Pancreas (tissue), 10 donors: ENCODE measurements at regions not wholly inside any gene's neighbourhood (a gene's known extent, or its start where the extent isn't known, plus 50 kb on each side); places are given as distances from the start of the nearest gene placed in this dataset.

Experiments
- ATAC-seq, 4 donors: fragments of 200-7000 bp; cut with Tn5 transposase; one replicate each; pipeline versions ENCODE4 v1.8.0 to v1.9.1; 2020; ENCODE audit warnings: mild to moderate bottlenecking in 4 of 4, moderate library complexity in 4 of 4
- DNase-seq, 6 donors: peaks; one replicate each; pipeline ENCODE4 v3.0.0-alpha.2; 2020
- FAIRE-seq: peaks from 2 replicates; lab custom pipeline; 2012; peaks lifted over from hg19 to GRCh38; lab: Jason Lieb, UNC
- H3K27ac ChIP-seq, 4 donors: fragments of 200-600 bp; sonication (generic); 1 replicate in 3 of 4; 2 replicates in 1 of 4; pipeline versions ENCODE4 v1.5.0 to v1.8.0; 2020
- H3K27me3 ChIP-seq, 4 donors: fragments of 200-600 bp; one replicate each; pipeline ENCODE4 v1.8.0; 2021
- H3K36me3 ChIP-seq, 3 donors: fragments of 200-600 bp; sonication (generic) in 1 of 3; one replicate each; pipeline versions ENCODE4 v1.5.0 to v1.8.0; 2020 to 2021
- H3K4me1 ChIP-seq, 3 donors: fragments of 200-600 bp; one replicate each; pipeline ENCODE4 v1.8.0; 2021
- H3K4me3 ChIP-seq, 4 donors: fragments of 200-600 bp; sonication (generic) in 2 of 4; one replicate each; pipeline versions ENCODE4 v1.5.0 to v1.8.0; 2020 to 2021
- H3K9me3 ChIP-seq, 4 donors: fragments of 200-600 bp; one replicate each; pipeline ENCODE4 v1.8.0; 2021
- CTCF ChIP-seq, 4 donors: fragments of 200-600 bp; sonication (generic) in 3 of 4; IDR thresholded peaks; one replicate each; pipeline versions ENCODE4 v1.5.0 to v1.8.0; 2021; ENCODE audit warnings: antibody characterized with exemption in 4 of 4
- WGBS, 2 donors: extraction: QIAGEN DNeasy Blood & Tissue Kit; methylation state at CpG; one replicate each; pipeline ENCODE4 v1.1.7; 2013; 5-methylcytosine and 5-hydroxymethylcytosine counted together
- intact Hi-C, 3 donors: fragments of 100-400 bp; cut with DNase I; formaldehyde crosslinking; loops; one replicate each; pipeline versions ENCODE4 v1.11.1 to v1.14.2; 2022
- donor health status: healthy with polysubstance abuse.
- donor health status: DM: no; HTN: no; CAD: no; lungs with moderate emphysema.
- donor health status: DM: no; HTN: no; CAD: no.
- donor health status: control.
- donor health status: control.
- donor health status: Bipolar disorder and iron deficiency.
- donor health status: DM: yes; HTN: yes; CAD: no.
- donor health status: DM: no; HTN: no; CAD: no.
- donor health status: DM: no; HTN: no; CAD: no.
- donor health status: DM: yes; HTN: yes; CAD: no.

- H3K27ac ChIP-seq, result no peak overlapping the region
- DNase-seq (no peak), ATAC-seq (no peak), FAIRE-seq (no peak)
- no peaks in the 10 kb centered on the region for H3K9me3 ChIP-seq
- intact Hi-C loops, result no loop called here
- H3K4me3 ChIP-seq, result no peak overlapping the region
- H3K4me1 ChIP-seq, result no peaks in the 10 kb centered on the region
- H3K36me3 ChIP-seq, result no peaks in the 10 kb centered on the region
- H3K27me3 ChIP-seq, result no peaks in the 10 kb centered on the region
- no peak for TF ChIP-seq CTCF (IDR thresholded peaks at IDR 0.05)
These were observed 66.0 kb upstream of the C12orf71 start for GRCh38 chr12:27148373-27148772.

GRCh38 chr12:27148791-27149190, 66.4 kb upstream of the C12orf71 start:
- Histone ChIP-seq H3K4me1 (no peaks in the 10 kb centered on the region), H3K27me3 (no peaks in the 10 kb centered on the region), H3K4me3 (no peak overlapping the region), H3K27ac (no peak overlapping the region), H3K9me3 (no peaks in the 10 kb centered on the region), H3K36me3 (no peaks in the 10 kb centered on the region)
- no peak for DNase-seq
- WGBS, 2 donors, result 67 to 69% methylated on average over 2 of the region's 2 CpGs
- intact Hi-C loops, result no loop called here
- no peak for FAIRE-seq
- no peak for TF ChIP-seq CTCF (IDR thresholded peaks at IDR 0.05)
- no peak for ATAC-seq

GRCh38 chr12:27151479-27151878, 69.1 kb upstream of the C12orf71 start:
- no peak overlapping the region for H3K4me3 ChIP-seq
- FAIRE-seq (no peak), ATAC-seq (no peak), DNase-seq (no peak)
- intact Hi-C loops, result no loop called here
- TF ChIP-seq CTCF (IDR thresholded peaks at IDR 0.05), result no peak
- no peaks in the 10 kb centered on the region for H3K9me3 ChIP-seq
- WGBS, 2 donors, result 89 to 98% methylated on average over 3 of the region's 3 CpGs
- H3K27ac ChIP-seq, result no peak overlapping the region
- no peaks in the 10 kb centered on the region for H3K4me1 ChIP-seq
- no peaks in the 10 kb centered on the region for H3K27me3 ChIP-seq
- no peaks in the 10 kb centered on the region for H3K36me3 ChIP-seq

GRCh38 chr12:27158297-27158696, 75.9 kb upstream of the C12orf71 start:
- ATAC-seq (no peak), DNase-seq (no peak), FAIRE-seq (no peak)
- no peaks in the 10 kb centered on the region for H3K36me3 ChIP-seq
- TF ChIP-seq CTCF (IDR thresholded peaks at IDR 0.05), result no peak
- no peaks in the 10 kb centered on the region for H3K27me3 ChIP-seq
- no peaks in the 10 kb centered on the region for H3K9me3 ChIP-seq
- H3K4me3 ChIP-seq, result no peak overlapping the region
- no peak overlapping the region for H3K27ac ChIP-seq
- WGBS, 2 donors, result 86 to 91% methylated on average over 6 of the region's 6 CpGs
- no peaks in the 10 kb centered on the region for H3K4me1 ChIP-seq
- intact Hi-C loops, result no loop called here

- TF ChIP-seq CTCF (IDR thresholded peaks at IDR 0.05), result no peak
- WGBS, 2 donors, result 79 to 84% methylated on average over 8 of the region's 8 CpGs
These were observed 79.3 kb upstream of the C12orf71 start for GRCh38 chr12:27161458-27162228.

More at GRCh38 chr12:27161458-27162228, 79.3 kb upstream of the C12orf71 start:
- ATAC-seq (no peak), DNase-seq (no peak), FAIRE-seq (no peak)
- Histone ChIP-seq H3K4me1 (no peaks in the 10 kb centered on the region), H3K9me3 (no peaks in the 10 kb centered on the region), H3K4me3 (no peak overlapping the region), H3K27ac (no peak overlapping the region), H3K36me3 (no peaks in the 10 kb centered on the region), H3K27me3 (no peaks in the 10 kb centered on the region)
- intact Hi-C loops, result no loop called here
